Kidney epithelial cell (primary cell): ENCODE measurements at regions not wholly inside any gene's neighbourhood (a gene's known extent, or its start where the extent isn't known, plus 50 kb on each side); places are given as distances from the start of the nearest gene placed in this dataset.

Experiments
- DNase-seq: peaks from one replicate; pipeline ENCODE4 v3.0.0-alpha.2; 2010; ENCODE audit warnings: low read depth
- H3K27me3 ChIP-seq: 2 replicates; pipeline ENCODE4 v1.6.0; 2011; ENCODE audit warnings: low read length; ENCODE audit not compliant: control insufficient read depth, insufficient read depth
- H3K36me3 ChIP-seq: 2 replicates; pipeline ENCODE4 v1.5.1; 2011; ENCODE audit warnings: low read length; ENCODE audit not compliant: control insufficient read depth, insufficient read depth
- H3K4me3 ChIP-seq: 2 replicates; pipeline ENCODE4 v1.5.1; 2011; ENCODE audit warnings: low read depth, mild to moderate bottlenecking, control low read depth, low read length
- TF ChIP-seq, protein P1 (sequence below): IDR thresholded peaks from 2 replicates; pipeline ENCODE4 v1.5.1; 2011; ENCODE audit warnings: mild to moderate bottlenecking, moderate library complexity, low read length, control low read depth, inconsistent platforms; ENCODE audit not compliant: insufficient read depth, poor library complexity, severe bottlenecking

DNA sequence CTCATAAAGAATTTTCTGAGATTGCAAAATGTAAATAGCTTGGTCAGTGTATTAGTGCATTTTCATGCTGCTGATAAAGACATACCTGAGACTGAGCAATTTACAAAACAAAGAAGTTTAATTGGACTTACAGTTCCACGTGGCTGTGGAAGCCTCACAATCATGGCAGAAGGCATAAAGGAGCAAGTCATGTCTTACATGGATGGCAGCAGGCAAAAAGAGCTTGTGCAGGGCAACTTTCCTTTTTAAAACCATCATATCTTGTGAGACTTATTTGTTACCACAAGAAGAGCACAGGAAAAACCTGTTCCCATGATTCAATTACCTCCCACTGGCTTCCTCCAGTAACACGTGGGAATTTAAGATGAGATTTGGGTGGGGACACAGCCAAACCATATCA, 112.7 kb upstream of the HDDC2 start:
- Histone ChIP-seq H3K27me3 (no peaks in the 10 kb centered on the region), H3K4me3 (no peak overlapping the region), H3K36me3 (no peaks in the 10 kb centered on the region)
- no peak for DNase-seq
- TF ChIP-seq, protein P1, sequence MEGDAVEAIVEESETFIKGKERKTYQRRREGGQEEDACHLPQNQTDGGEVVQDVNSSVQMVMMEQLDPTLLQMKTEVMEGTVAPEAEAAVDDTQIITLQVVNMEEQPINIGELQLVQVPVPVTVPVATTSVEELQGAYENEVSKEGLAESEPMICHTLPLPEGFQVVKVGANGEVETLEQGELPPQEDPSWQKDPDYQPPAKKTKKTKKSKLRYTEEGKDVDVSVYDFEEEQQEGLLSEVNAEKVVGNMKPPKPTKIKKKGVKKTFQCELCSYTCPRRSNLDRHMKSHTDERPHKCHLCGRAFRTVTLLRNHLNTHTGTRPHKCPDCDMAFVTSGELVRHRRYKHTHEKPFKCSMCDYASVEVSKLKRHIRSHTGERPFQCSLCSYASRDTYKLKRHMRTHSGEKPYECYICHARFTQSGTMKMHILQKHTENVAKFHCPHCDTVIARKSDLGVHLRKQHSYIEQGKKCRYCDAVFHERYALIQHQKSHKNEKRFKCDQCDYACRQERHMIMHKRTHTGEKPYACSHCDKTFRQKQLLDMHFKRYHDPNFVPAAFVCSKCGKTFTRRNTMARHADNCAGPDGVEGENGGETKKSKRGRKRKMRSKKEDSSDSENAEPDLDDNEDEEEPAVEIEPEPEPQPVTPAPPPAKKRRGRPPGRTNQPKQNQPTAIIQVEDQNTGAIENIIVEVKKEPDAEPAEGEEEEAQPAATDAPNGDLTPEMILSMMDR = no peak

DNA sequence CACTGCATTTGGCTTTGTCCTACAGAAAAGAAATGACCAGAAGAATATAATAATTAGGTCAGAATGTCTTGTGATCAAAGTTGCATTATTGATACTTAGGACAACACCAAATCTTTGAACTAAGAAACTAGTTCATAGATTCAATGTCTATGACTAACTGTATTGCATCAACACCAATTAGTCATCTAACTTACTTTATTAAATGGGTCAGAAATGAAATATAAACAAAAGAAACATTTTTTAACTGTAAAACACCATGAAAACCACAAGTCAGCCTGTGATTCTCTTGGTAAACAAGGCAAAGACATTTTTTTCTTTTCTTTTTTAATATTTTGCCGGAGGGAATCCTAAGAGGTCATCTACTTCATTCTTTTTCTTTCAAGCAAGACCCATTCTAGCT, 114.1 kb upstream of the HDDC2 start:
- Histone ChIP-seq H3K36me3 (no peaks in the 10 kb centered on the region), H3K27me3 (no peaks in the 10 kb centered on the region), H3K4me3 (no peak overlapping the region)
- DNase-seq = no peak
- TF ChIP-seq, protein P1 = no peak

- Histone ChIP-seq H3K4me3 (no peak overlapping the region), H3K36me3 (no peaks in the 10 kb centered on the region), H3K27me3 (no peaks in the 10 kb centered on the region)
- TF ChIP-seq, protein P1 = no peak
- peak; percentile 21 for DNase-seq
Observed at GRCh38 chr6:125421836-125422235, 120.1 kb upstream of the HDDC2 start.

- Histone ChIP-seq H3K4me3 (no peak overlapping the region), H3K36me3 (no peaks in the 10 kb centered on the region), H3K27me3 (no peaks in the 10 kb centered on the region)
- DNase-seq = no peak
- TF ChIP-seq, protein P1 = no peak
Observed at GRCh38 chr6:125423047-125423446, 121.3 kb upstream of the HDDC2 start.

DNA sequence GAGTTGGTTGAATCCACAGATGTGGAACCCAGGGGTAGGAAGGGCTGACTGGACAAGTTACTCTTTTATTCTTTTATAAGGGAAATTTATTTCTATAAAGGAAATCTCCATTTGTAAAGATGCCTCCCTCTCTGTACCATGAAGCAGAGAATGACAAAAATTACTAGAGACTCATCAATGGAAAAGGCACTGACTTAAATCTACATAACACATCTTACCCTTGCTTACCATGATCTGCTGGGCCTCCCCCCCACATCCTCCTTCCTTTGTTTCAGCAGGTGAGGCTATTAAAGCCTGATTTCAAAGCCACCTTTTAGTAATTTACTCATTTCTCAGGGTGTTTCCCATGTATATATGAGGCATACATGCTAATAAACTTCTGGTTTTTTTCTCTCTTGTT, 130.2 kb upstream of the HDDC2 start:
- TF ChIP-seq, protein P1 = no peak
- DNase-seq = no peak
- Histone ChIP-seq H3K27me3 (no peaks in the 10 kb centered on the region), H3K36me3 (no peaks in the 10 kb centered on the region), H3K4me3 (no peak overlapping the region)

- TF ChIP-seq, protein P1 = no peak
- no peaks in the 10 kb centered on the region for H3K27me3 ChIP-seq
- H3K36me3 ChIP-seq = no peaks in the 10 kb centered on the region
- DNase-seq = no peak
- no peak overlapping the region for H3K4me3 ChIP-seq
Observed at GRCh38 chr6:125432963-125433362, 131.2 kb upstream of the HDDC2 start.
